Parathyroid adenoma (tissue), 2 donors: ENCODE measurements at regions not wholly inside any gene's neighbourhood (a gene's known extent, or its start where the extent isn't known, plus 50 kb on each side); places are given as distances from the start of the nearest gene placed in this dataset.

Experiments used
- H2AFZ ChIP-seq: fragments of 300-600 bp; sonication (generic); one replicate; pipeline ENCODE4 v1.7.0; 2017; ENCODE audit warnings: antibody characterized with exemption, mild to moderate bottlenecking
- H3K27ac ChIP-seq: fragments of 300-600 bp; sonication (generic); one replicate; pipeline ENCODE4 v1.7.0; 2017
- H3K27me3 ChIP-seq: fragments of 300-600 bp; sonication (generic); one replicate; pipeline ENCODE4 v1.7.0; 2017; ENCODE audit warnings: low read length; ENCODE audit not compliant: control insufficient read depth, insufficient read depth
- H3K36me3 ChIP-seq: fragments of 300-600 bp; sonication (generic); one replicate; pipeline ENCODE4 v1.7.0; 2017; ENCODE audit warnings: low read length; ENCODE audit not compliant: control insufficient read depth, insufficient read depth
- H3K4me1 ChIP-seq: fragments of 300-600 bp; sonication (generic); one replicate; pipeline ENCODE4 v1.7.0; 2017; ENCODE audit warnings: control low read depth
- H3K4me2 ChIP-seq: fragments of 300-600 bp; sonication (generic); one replicate; pipeline ENCODE4 v1.7.0; 2017; ENCODE audit warnings: low read length
- H3K4me3 ChIP-seq: fragments of 300-600 bp; sonication (generic); one replicate; pipeline ENCODE4 v1.7.0; 2017; ENCODE audit warnings: low read depth, low read length
- H3K79me2 ChIP-seq: fragments of 300-600 bp; sonication (generic); one replicate; pipeline ENCODE4 v1.7.0; 2017; ENCODE audit warnings: control low read depth
- H3K9ac ChIP-seq: fragments of 300-600 bp; sonication (generic); one replicate; pipeline ENCODE4 v1.7.0; 2017; ENCODE audit warnings: mild to moderate bottlenecking
- H3K9me3 ChIP-seq: fragments of 300-600 bp; sonication (generic); one replicate; pipeline ENCODE4 v1.7.0; 2017; ENCODE audit warnings: low read length; ENCODE audit not compliant: control insufficient read depth
- TF ChIP-seq, protein P1 (sequence below): fragments of 300-600 bp; sonication (generic); IDR thresholded peaks from one replicate; pipeline ENCODE4 v1.7.0; 2017; ENCODE audit warnings: antibody characterized with exemption, mild to moderate bottlenecking
- donor health status: primary hyperparathyroidism.

GRCh38 chr9:89926167-89926566 is 321.4 kb downstream of the GADD45G start:
- Histone ChIP-seq H3K9me3 (no peaks in the 10 kb centered on the region), H3K36me3 (no peaks in the 10 kb centered on the region), H3K79me2 (no peaks in the 10 kb centered on the region), H3K9ac (no peak overlapping the region), H3K27ac (no peak overlapping the region), H2AFZ (no peak overlapping the region), H3K27me3 (no peaks in the 10 kb centered on the region), H3K4me2 (no peak overlapping the region), H3K4me1 (peaks cover 12% of the 10 kb centered on the region), H3K4me3 (no peak overlapping the region)
- TF ChIP-seq, protein P1, sequence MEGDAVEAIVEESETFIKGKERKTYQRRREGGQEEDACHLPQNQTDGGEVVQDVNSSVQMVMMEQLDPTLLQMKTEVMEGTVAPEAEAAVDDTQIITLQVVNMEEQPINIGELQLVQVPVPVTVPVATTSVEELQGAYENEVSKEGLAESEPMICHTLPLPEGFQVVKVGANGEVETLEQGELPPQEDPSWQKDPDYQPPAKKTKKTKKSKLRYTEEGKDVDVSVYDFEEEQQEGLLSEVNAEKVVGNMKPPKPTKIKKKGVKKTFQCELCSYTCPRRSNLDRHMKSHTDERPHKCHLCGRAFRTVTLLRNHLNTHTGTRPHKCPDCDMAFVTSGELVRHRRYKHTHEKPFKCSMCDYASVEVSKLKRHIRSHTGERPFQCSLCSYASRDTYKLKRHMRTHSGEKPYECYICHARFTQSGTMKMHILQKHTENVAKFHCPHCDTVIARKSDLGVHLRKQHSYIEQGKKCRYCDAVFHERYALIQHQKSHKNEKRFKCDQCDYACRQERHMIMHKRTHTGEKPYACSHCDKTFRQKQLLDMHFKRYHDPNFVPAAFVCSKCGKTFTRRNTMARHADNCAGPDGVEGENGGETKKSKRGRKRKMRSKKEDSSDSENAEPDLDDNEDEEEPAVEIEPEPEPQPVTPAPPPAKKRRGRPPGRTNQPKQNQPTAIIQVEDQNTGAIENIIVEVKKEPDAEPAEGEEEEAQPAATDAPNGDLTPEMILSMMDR, result no peak

GRCh38 chr9:89926691-89927220 is 321.9 kb downstream of the GADD45G start:
- no peaks in the 10 kb centered on the region for H3K79me2 ChIP-seq
- no peak overlapping the region for H3K4me2 ChIP-seq
- TF ChIP-seq, protein P1, result no peak
- H3K36me3 ChIP-seq, result no peaks in the 10 kb centered on the region
- no peaks in the 10 kb centered on the region for H3K9me3 ChIP-seq
- no peaks in the 10 kb centered on the region for H3K27me3 ChIP-seq
- H3K9ac ChIP-seq, result no peak overlapping the region
- no peak overlapping the region for H2AFZ ChIP-seq
- H3K27ac ChIP-seq, result peak overlapping the region; percentile 7
- H3K4me1 ChIP-seq, result peaks cover 7% of the 10 kb centered on the region
- no peak overlapping the region for H3K4me3 ChIP-seq

GRCh38 chr9:89928106-89928505 is 323.3 kb downstream of the GADD45G start:
- Histone ChIP-seq H3K4me2 (no peak overlapping the region), H2AFZ (no peak overlapping the region), H3K4me1 (peaks cover 6% of the 10 kb centered on the region), H3K27ac (no peak overlapping the region), H3K4me3 (no peak overlapping the region), H3K36me3 (no peaks in the 10 kb centered on the region), H3K9ac (no peak overlapping the region), H3K79me2 (no peaks in the 10 kb centered on the region), H3K9me3 (no peaks in the 10 kb centered on the region), H3K27me3 (no peaks in the 10 kb centered on the region)
- TF ChIP-seq, protein P1, result no peak

- H2AFZ ChIP-seq, result no peak overlapping the region
- no peak overlapping the region for H3K9ac ChIP-seq
- no peaks in the 10 kb centered on the region for H3K36me3 ChIP-seq
- no peaks in the 10 kb centered on the region for H3K27me3 ChIP-seq
- H3K79me2 ChIP-seq, result no peaks in the 10 kb centered on the region
- peaks cover 6% of the 10 kb centered on the region for H3K4me1 ChIP-seq
- no peak overlapping the region for H3K4me2 ChIP-seq
- H3K9me3 ChIP-seq, result no peaks in the 10 kb centered on the region
- H3K4me3 ChIP-seq, result no peak overlapping the region
- H3K27ac ChIP-seq, result no peak overlapping the region
- TF ChIP-seq, protein P1, result no peak
Measured at GRCh38 chr9:89928521-89929275, 323.9 kb downstream of the GADD45G start.

GRCh38 chr9:89929315-89929672 is 324.5 kb downstream of the GADD45G start:
- H3K79me2 ChIP-seq, result no peaks in the 10 kb centered on the region
- H3K4me3 ChIP-seq, result no peak overlapping the region
- H2AFZ ChIP-seq, result no peak overlapping the region
- H3K36me3 ChIP-seq, result no peaks in the 10 kb centered on the region
- no peaks in the 10 kb centered on the region for H3K27me3 ChIP-seq
- no peak overlapping the region for H3K27ac ChIP-seq
- TF ChIP-seq, protein P1, result no peak
- H3K4me1 ChIP-seq, result peaks cover 4% of the 10 kb centered on the region
- no peak overlapping the region for H3K9ac ChIP-seq
- no peaks in the 10 kb centered on the region for H3K9me3 ChIP-seq
- no peak overlapping the region for H3K4me2 ChIP-seq
